HG03095 (cell line): ENCODE measurements at regions not wholly inside any gene's neighbourhood (a gene's known extent, or its start where the extent isn't known, plus 50 kb on each side); places are given as distances from the start of the nearest gene placed in this dataset.
"Not testable (repeated sequence)": the region's sequence is repeated elsewhere in the genome, so short reads cannot be mapped to it uniquely, and the experiment has no call there.

Experiments
- ATAC-seq: cut with Tn5 transposase; IDR thresholded peaks from one replicate; pipeline ENCODE4 v1.9.1; 2021; ENCODE audit warnings: moderate library complexity; ENCODE audit not compliant: unreplicated experiment

- no peak for ATAC-seq
Observed at GRCh38 chrX:7542587-7543380, 300.2 kb upstream of the VCX start.

- no peak for ATAC-seq
Observed at GRCh38 chrX:7522860-7523259, 320.1 kb upstream of the VCX start.

- no peak for ATAC-seq
Observed at GRCh38 chrX:7515681-7516413, 327.1 kb upstream of the VCX start.

GRCh38 chrX:7514871-7515599 lies 327.9 kb upstream of the VCX start:
- ATAC-seq: no peak

- no peak for ATAC-seq
Observed at GRCh38 chrX:7512845-7513244, 330.1 kb upstream of the VCX start.

GRCh38 chrX:7503251-7503650 lies 339.7 kb upstream of the VCX start:
- no peak for ATAC-seq

- ATAC-seq: no peak
Observed at GRCh38 chrX:7500386-7500785, 342.6 kb upstream of the VCX start.

- no peak for ATAC-seq
Observed at GRCh38 chrX:7486505-7486904, 338.6 kb upstream of the PUDP start.

GRCh38 chrX:7485061-7485460 lies 337.1 kb upstream of the PUDP start:
- ATAC-seq: no peak

- ATAC-seq: no peak
Observed at GRCh38 chrX:7480721-7481120, 332.8 kb upstream of the PUDP start.

- ATAC-seq: no peak
Observed at GRCh38 chrX:7462110-7462509, 314.2 kb upstream of the PUDP start.

- not testable (repeated sequence) for ATAC-seq
Observed at GRCh38 chrX:7461051-7461450, 313.1 kb upstream of the PUDP start.

GRCh38 chrX:7447801-7448499 lies 300.0 kb upstream of the PUDP start:
- ATAC-seq: no peak

GRCh38 chrX:7446815-7447214 lies 298.9 kb upstream of the PUDP start:
- ATAC-seq: no peak

GRCh38 chrX:7444967-7445366 lies 297.0 kb upstream of the PUDP start:
- ATAC-seq: peak; percentile 93

GRCh38 chrX:7441586-7441985 lies 293.6 kb upstream of the PUDP start:
- no peak for ATAC-seq

- ATAC-seq: no peak
Observed at GRCh38 chrX:7435822-7436221, 287.9 kb upstream of the PUDP start.

GRCh38 chrX:7432901-7433300 lies 284.9 kb upstream of the PUDP start:
- ATAC-seq: no peak

- ATAC-seq: no peak
Observed at GRCh38 chrX:7420717-7421116, 272.8 kb upstream of the PUDP start.

GRCh38 chrX:7414753-7415152 lies 266.8 kb upstream of the PUDP start:
- ATAC-seq: no peak

- no peak for ATAC-seq
Observed at GRCh38 chrX:7412840-7413239, 264.9 kb upstream of the PUDP start.
